Activated naive CD4-positive, alpha-beta T cell treated with anti-CD3 and anti-CD28 coated beads, Interleukin-2, amount 50 U/mL, for 16 hours (primary cell): ENCODE measurements at regions not wholly inside any gene's neighbourhood (a gene's known extent, or its start where the extent isn't known, plus 50 kb on each side); places are given as distances from the start of the nearest gene placed in this dataset.
"Not testable (repeated sequence)": the region's sequence is repeated elsewhere in the genome, so short reads cannot be mapped to it uniquely, and the experiment has no call there.

ENCODE experiments used
- DNase-seq: peaks from one replicate; pipeline ENCODE4 v3.0.0-alpha.2; 2020

DNA sequence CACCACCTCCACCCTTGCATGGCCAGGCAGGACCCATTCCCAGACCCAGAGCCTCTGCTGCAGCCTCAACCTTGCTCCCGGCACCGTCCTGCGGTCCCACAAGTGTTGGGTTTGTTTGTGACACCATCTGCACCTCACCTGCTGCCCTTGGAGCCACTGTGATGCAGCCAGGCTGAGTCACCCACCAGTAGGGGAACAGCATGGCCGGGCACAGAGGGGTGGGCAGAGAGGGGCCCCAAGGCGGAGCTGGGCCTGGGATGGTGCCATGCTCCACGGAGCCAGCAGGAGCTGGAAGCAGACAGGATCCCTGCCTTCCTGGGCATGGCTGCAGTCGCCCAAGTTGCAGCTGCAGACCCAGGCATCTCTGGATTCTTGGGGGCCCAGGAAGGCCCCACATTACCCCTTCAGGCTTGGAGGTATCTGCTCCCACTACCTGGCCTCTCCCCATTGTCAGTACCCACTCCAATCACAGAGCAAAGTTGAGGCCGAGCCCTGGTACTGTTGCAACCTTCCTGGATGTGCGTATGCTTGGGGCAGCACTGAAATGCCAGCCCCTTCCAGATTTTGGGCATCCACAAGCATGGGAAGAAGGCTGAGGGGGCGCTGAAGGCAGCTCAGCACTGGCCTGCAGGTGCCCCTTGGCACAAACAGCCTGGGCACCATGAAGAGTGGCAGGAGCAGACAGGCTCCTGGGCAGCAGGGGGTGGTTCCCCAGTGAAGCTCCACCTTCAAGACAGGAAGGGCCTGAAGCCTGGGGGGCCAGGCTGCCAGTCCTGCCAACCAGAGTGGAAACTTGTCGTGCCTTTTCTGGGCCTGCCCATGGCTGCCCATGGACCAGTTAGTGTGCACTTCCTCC lies 172.8 kb downstream of the MATN1 start:
- no peak for DNase-seq

DNA sequence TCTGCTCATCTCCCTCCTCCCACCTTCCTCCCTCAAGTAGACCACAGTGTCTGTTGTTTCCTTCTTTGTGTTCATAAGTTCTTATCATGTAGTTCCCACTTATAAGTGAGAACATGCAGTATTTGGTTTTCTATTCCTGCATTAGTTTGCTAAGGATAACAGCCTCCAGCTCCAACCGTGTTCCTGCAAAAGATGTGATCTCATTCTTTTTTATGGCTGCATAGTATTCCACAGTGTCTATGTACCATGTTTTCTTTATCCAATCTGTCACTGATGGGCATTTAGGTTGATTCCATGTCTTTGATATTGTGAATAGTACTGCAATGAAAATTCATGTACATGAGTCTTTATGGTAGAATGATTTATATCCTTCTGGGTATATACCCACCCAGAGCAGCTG lies 173.5 kb downstream of the MATN1 start:
- DNase-seq = not testable (repeated sequence)

DNA sequence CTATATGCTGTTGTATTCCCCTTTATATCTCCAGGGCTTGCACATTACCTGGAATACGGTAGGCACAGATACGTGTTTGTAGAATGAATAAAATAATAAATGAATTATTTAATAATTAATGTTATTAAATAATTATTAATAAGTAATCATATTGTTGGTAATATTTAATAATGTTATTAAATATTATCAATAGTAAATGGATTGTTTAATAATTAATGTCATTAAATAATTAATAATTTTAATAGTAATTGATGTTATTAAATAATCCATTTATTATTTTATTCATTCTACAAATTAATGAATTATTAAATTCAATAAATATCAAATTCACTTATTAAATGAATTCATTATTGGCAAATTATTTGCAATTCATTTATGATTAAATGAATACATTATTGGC lies 175.1 kb downstream of the MATN1 start:
- no peak for DNase-seq

DNA sequence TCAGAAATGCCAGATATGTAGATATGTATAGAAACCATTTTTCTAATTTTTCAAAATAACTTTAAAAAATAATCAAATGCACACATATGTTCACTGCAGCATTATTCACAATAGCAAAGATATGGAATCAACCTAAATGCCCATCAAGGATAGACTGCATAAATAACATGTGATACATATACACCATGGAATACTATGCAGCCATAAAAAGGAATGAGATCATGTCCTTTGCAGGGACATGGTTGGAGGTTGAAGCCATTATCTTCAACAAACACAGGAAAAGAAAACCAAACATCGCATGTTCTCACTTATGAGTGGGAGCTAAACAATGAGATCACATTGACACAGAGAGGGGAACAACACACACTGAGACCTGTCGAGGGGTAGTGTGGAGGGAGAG lies 176.1 kb downstream of the MATN1 start:
- DNase-seq = not testable (repeated sequence)

DNA sequence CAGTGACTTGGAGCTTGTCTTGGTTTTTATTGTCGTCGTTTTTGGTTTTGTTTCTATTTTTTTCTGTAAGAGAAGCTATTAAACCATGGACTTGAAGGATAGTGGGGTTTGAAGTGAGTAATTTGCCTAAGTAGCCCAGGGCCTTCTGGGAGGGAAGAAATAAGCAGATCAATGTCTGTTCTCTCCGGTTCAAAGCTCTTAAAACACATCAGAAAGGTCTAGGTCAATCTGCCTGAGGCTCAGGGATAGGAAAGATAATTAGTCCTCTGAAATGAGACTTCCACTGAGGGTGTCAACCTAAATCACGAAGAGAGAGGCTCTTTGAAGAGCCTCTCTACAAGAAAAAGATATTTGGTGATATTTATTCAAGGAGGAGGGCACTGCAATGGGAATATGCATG lies 178.0 kb downstream of the MATN1 start:
- no peak for DNase-seq

DNA sequence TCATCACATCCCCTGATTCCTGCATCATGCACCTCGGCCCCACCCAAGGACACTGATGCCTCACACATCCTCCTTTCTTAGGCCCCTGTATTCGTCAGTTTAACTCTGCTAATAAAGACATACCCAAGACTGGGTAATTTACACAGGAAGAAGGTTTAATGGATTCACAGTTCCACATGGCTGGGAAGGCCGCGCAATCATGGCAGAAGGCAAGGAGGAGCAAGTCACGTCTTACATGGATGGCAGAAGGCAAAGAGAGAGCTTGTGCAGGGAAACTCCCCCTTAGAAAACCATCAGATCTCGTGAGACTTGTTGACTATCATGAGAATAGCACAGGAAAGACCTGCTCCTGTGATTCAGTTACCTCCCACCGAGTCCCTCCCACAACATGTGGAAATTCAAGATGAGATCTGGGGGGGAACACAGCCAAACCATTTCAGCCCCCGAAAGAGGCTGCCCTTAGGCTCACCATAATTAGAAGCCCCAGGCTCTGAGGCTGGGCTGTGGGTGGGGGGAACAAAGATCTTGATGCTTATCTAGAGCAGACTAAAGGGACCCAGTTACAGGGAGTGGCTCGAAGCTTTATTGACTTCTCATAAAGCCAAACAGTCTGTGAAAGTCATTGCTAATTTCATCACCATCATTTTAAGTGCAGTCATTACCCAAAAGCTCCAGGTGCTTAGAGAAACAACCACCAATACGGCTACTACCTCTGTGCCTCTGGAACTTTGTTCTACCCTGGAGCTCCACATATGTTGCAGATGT lies 181.5 kb downstream of the MATN1 start:
- DNase-seq = no peak

GRCh38 chr1:30540611-30541192 lies 182.7 kb downstream of the MATN1 start:
- DNase-seq = no peak

DNA sequence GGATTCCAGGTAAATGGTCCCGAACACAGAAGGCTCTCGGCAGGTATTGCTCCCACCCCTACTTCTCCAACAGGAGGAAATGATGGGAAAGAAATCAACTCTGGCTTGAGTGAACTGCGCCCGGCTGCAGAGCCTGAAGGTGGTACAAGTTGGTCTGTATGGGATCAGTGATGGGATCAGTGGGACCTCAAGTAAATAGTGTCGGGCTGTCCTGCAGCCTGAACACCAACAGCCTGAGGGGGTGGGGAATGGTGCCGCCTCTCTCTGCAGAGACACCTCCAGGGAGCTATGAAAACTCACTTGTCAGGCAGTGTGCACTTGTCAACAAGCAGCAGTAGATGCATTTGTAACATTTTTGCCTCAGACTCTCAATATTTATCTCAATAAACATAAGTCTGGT lies 183.5 kb downstream of the MATN1 start:
- no peak for DNase-seq

- DNase-seq = no peak
These were observed 184.2 kb downstream of the MATN1 start for GRCh38 chr1:30538993-30539867.

DNA sequence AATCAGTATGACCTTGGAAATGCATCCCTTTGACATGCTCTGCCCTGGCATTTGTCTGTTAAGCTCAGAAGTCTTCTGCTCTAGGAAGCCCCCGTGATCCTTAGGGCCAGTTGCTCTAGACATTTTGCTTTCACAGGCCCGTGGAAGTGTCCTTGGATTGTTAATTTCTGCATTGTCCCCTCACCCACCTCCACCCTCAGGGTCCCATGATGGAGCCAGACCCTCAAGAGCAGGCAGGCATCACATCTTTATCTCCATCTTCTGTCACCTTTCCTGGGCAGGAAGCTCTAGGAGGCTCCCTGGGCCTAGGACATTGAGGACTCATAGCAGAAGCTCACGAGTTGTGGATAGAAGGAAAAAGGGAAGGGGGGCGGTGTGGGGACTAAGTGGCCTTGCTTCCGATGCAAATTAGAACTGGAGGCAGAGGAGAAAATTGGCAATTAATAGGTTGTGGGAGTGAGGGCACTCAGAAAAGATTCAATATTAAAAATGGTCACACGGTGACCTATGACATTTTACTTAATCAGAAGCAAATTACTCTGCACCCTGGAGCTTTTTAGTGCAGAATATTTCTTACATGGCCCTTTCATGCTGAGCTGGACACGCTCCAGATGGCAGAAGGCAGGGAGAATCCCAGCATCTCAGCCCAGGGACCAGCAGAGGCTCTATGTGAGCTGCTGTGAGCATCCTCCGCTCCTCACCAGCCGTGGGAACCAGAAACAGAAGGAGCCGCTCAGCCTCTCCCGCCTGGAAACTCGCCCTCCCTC lies 185.0 kb downstream of the MATN1 start:
- no peak for DNase-seq

DNA sequence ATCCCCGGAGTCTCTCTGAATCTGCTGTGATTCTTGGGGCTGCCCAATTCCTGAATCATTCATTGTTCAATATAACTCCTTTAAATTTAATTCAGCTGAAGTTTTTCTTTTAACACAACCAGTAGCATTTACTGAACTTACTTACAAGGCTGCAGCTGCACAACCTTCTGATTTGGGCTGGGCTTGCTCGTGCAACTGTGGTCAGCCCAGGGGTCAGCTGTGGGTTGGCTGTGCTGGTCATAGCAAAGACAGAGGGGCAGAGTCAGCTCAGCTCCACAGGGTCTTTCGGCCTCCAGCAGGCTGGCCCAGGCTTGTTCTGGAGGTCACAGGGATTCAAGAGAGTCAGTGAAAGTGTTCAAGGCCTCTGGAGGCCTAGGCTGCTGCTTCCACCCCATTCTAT lies 186.1 kb downstream of the MATN1 start:
- no peak for DNase-seq

DNA sequence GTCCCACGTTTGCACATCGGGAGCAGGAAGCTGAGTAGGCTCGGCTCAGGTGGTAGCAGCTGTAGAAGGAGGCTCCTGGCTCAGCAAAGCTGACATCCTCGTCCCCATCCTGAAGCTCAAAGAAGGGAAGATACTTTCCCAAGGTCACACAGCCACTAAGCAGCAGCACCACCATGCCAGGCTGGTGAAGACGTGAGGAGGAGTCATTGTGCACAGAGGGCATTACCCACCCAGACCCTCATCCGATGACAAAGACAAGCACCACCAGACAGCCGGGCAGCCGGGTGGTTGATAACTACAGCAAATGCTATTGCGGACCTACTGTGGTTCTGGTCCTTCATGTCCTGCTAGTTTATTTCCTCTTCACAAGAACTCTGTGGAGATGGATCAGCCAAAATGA lies 186.9 kb downstream of the MATN1 start:
- DNase-seq = no peak

DNA sequence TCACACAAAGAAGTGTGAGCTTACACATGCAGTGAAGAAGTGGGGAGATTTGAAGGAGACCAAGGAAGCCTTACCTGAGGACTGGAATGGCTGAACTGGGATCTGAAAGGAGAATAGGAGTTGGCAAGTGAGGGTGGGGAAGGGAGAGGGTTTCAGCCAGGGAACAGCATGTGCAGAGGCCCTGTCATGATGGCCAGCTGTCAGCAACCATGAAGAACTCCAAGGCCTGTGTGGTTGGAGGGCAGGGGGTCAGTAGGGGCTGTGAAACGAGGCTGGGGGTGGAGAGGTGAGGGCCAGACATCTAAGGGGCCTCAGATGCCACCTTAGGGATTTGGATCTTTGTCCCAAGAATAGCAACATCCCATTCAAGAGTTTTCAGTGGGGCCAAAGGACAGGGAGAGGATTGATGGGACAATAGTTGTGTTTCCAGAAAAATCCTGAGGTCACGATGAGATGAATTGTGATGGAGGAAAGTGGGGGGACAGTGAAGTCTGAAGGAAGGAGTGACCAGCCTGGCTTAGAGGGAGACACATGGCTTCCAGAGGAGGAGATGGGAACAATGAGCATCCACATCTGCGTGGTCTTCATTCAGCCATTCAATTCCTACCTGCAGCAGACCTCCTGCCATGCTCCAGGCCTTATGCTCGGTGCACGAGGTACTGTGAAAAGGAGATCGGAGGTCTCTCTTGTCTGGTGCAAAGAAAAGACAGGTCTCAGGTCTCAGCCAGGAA lies 187.6 kb downstream of the MATN1 start:
- no peak for DNase-seq

GRCh38 chr1:30534551-30534940 lies 188.8 kb downstream of the MATN1 start:
- DNase-seq = no peak

DNA sequence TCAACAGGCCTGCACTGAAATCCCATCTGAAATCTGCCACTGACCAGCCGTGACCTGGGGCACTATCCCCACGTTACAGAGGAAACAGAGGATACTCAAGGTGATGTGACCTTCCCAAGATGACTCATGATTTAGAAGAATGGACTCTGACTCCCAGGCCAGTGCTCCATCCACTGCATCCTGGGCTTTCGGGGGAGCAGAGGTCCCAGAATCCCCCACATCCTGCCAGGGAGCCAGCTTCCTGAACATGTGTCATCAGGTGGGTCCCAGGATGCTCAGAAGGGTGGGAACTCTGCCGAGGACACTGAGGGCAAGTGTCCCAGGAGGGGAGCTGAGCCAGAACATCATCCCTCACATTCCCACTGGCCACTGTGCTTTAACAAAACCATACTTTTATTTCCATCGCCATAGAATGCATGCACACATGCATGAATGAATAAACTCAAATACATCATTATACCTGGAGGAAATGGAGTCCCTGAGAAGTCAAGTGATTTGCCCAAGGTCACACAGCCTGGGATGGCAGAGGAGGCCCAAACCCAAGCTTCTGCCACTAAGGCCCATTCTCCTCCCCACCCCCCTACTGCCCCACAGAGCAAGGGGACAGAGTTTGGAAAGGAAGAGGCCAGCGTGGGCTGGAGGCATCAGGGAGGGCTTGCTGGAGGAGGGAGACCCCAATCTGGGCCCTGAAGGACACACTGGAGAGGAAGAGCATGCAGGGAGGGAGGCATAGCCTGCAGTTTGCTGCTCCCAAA lies 189.4 kb downstream of the MATN1 start:
- DNase-seq = no peak

DNA sequence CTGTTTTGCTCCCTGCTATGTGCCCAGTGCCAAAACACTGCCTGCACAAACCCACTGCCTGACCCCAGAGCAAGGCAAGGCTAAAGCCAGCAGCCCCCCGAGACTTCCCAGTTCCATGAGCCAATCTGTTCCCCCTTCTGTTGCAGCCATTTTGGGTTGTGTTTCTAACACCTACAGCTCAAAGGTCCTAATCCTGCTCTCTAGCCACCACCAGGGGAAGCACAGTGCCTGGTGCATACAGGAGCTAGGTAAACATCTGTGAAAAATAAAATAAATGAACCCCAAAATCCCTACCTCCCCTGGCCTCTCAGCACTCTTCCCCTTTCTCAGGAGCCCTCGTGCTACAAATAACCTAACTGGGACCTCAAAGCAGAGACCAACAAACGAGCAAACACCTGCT lies 190.2 kb downstream of the MATN1 start:
- DNase-seq = no peak

- no peak for DNase-seq
These were observed 190.8 kb downstream of the MATN1 start for GRCh38 chr1:30532621-30533020.

DNA sequence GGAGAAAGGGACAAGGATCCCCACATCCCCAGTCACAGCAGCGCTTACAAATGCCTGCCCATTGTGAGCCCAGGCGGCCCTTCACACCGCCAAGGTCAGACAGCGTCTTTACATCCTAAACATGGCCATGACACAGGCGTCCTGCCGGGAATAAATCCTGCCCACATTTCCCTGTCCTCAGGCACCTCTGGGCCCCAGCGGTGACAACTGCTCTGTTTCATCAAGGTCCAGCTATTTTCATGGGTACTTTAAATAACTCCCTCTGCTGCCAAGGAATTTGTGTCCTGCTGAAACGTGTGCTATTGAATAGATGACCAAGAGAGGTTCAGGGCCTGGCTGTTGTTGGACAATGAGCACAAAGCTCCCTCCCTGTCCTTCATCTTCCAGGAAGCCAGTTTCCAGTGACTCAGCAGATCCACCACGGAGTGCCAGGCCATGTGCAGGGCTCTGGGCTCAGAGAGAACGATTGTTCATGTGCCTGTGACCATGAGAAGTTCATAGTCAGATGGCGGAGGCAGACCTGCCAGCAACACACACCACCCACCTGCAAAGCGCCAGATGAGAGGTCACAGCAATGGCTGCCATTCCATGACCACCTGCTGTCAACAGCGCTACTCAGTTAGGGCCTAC lies 195.8 kb downstream of the MATN1 start:
- no peak for DNase-seq

- DNase-seq = no peak
These were observed 196.6 kb downstream of the MATN1 start for GRCh38 chr1:30526652-30527345.
